ENCODE measurements at regions not wholly inside any gene's neighbourhood (a gene's known extent, or its start where the extent isn't known, plus 50 kb on each side); places are given as distances from the start of the nearest gene placed in this dataset.
"Not testable (repeated sequence)": the region's sequence is repeated elsewhere in the genome, so short reads cannot be mapped to it uniquely, and the experiment has no call there.

GRCh38 chr7:26424319-26424718 is 132.7 kb downstream of the SNX10 start:
- H3K4me1 Mint-ChIP-seq; H3K4me3 Mint-ChIP-seq; H3K27me3 Mint-ChIP-seq (ENCODE audit: low read depth); H3K9me3 Mint-ChIP-seq; H3K27ac Mint-ChIP-seq; H3K36me3 Mint-ChIP-seq (ENCODE audit: low read depth): not testable (repeated sequence)

GRCh38 chr7:26425655-26426054 is 134.0 kb downstream of the SNX10 start:
- no peak overlapping the region for H3K4me3 Mint-ChIP-seq
- no peaks in the 10 kb centered on the region for H3K9me3 Mint-ChIP-seq
- H3K27ac Mint-ChIP-seq, result no peak overlapping the region
- TF ChIP-seq CTCF (IDR thresholded peaks at IDR 0.05; ENCODE audit: unreplicated experiment in 3 of 3), result no peak
- H3K4me1 Mint-ChIP-seq, result peaks cover 2% of the 10 kb centered on the region
- H3K36me3 Mint-ChIP-seq (ENCODE audit: low read depth), result peaks cover 7% of the 10 kb centered on the region
- peaks cover 3% of the 10 kb centered on the region for H3K27me3 Mint-ChIP-seq (ENCODE audit: low read depth)

GRCh38 chr7:26426096-26426495 is 134.4 kb downstream of the SNX10 start:
- Mint-ChIP-seq H3K4me3 (no peak overlapping the region), H3K27me3 (ENCODE audit: low read depth) (peaks cover 3% of the 10 kb centered on the region), H3K27ac (no peak overlapping the region), H3K36me3 (ENCODE audit: low read depth) (peaks cover 7% of the 10 kb centered on the region), H3K9me3 (no peaks in the 10 kb centered on the region), H3K4me1 (no peaks in the 10 kb centered on the region)
- TF ChIP-seq CTCF (IDR thresholded peaks at IDR 0.05; ENCODE audit: unreplicated experiment in 3 of 3), result no peak

GRCh38 chr7:26428571-26428970 is 136.9 kb downstream of the SNX10 start:
- Mint-ChIP-seq H3K27me3 (ENCODE audit: low read depth) (peaks cover 3% of the 10 kb centered on the region), H3K9me3 (no peaks in the 10 kb centered on the region), H3K4me1 (peaks cover under 1% of the 10 kb centered on the region), H3K27ac (no peak overlapping the region), H3K36me3 (ENCODE audit: low read depth) (peaks cover 5% of the 10 kb centered on the region), H3K4me3 (no peak overlapping the region)
- no peak for TF ChIP-seq CTCF (IDR thresholded peaks at IDR 0.05; ENCODE audit: unreplicated experiment in 3 of 3)

GRCh38 chr7:26429168-26429567 is 137.5 kb downstream of the SNX10 start:
- Mint-ChIP-seq H3K9me3 (no peaks in the 10 kb centered on the region), H3K27ac (no peak overlapping the region), H3K27me3 (ENCODE audit: low read depth) (peaks cover 3% of the 10 kb centered on the region), H3K4me1 (peaks cover 4% of the 10 kb centered on the region), H3K4me3 (no peak overlapping the region), H3K36me3 (ENCODE audit: low read depth) (peaks cover 4% of the 10 kb centered on the region)
- no peak for TF ChIP-seq CTCF (IDR thresholded peaks at IDR 0.05; ENCODE audit: unreplicated experiment in 3 of 3)

GRCh38 chr7:26434974-26435373 is 143.3 kb downstream of the SNX10 start:
- Mint-ChIP-seq H3K27ac (no peak overlapping the region), H3K36me3 (ENCODE audit: low read depth) (no peaks in the 10 kb centered on the region), H3K4me1 (peaks cover 28% of the 10 kb centered on the region), H3K27me3 (ENCODE audit: low read depth) (no peaks in the 10 kb centered on the region), H3K9me3 (peaks cover 3% of the 10 kb centered on the region), H3K4me3 (no peak overlapping the region)
- no peak for TF ChIP-seq CTCF (IDR thresholded peaks at IDR 0.05; ENCODE audit: unreplicated experiment in 3 of 3)
